ENCODE measurements at regions not wholly inside any gene's neighbourhood (a gene's known extent, or its start where the extent isn't known, plus 50 kb on each side); places are given as distances from the start of the nearest gene placed in this dataset.

GRCh38 chr17:34055606-34056005, 199.5 kb upstream of the CCL2 start:
- 42 to 52% methylated on average over 3 of the region's 3 CpGs for WGBS, 2 donors (ENCODE audit: low coverage in 1 of 2)
- Histone ChIP-seq H3K9me3 (peaks cover 0 to under 1% (median 0%) of the 10 kb centered on the region in 3 donors), H3K4me1 (no peaks in the 10 kb centered on the region), H3K27ac (no peak overlapping the region), H3K4me3 (no peak overlapping the region), H3K27me3 (peaks cover 33% of the 10 kb centered on the region), H3K36me3 (no peaks in the 10 kb centered on the region)
- TF ChIP-seq EP300 (IDR thresholded peaks at IDR 0.05) (no peak), POLR2AphosphoS5 (IDR thresholded peaks at IDR 0.05) (no peak), POLR2A (IDR thresholded peaks at IDR 0.05) (no peak), CTCF (IDR thresholded peaks at IDR 0.05) (no peak)
- no peak for ATAC-seq

- 60 to 80% methylated on average over 3 of the region's 10 CpGs for WGBS, 2 donors (ENCODE audit: low coverage in 1 of 2)
- peaks cover 0 to 9% (median 0%) of the 10 kb centered on the region in 3 donors for H3K9me3 ChIP-seq
- H3K27me3 ChIP-seq = peaks cover 13% of the 10 kb centered on the region
- H3K4me3 ChIP-seq = no peak overlapping the region
- no peaks in the 10 kb centered on the region for H3K36me3 ChIP-seq
- no peak for ATAC-seq
- H3K27ac ChIP-seq = no peak overlapping the region
- TF ChIP-seq CTCF (IDR thresholded peaks at IDR 0.05) = no peak
- no peak for TF ChIP-seq POLR2AphosphoS5 (IDR thresholded peaks at IDR 0.05)
- no peak for TF ChIP-seq POLR2A (IDR thresholded peaks at IDR 0.05)
- no peak for TF ChIP-seq EP300 (IDR thresholded peaks at IDR 0.05)
- no peaks in the 10 kb centered on the region for H3K4me1 ChIP-seq
Observed at GRCh38 chr17:34059423-34060220, 195.5 kb upstream of the CCL2 start.

GRCh38 chr17:34066528-34066927, 188.6 kb upstream of the CCL2 start:
- WGBS, 2 donors (ENCODE audit: low coverage in 1 of 2) = 78% methylated on average over 3 of the region's 3 CpGs; no CpG with 5 or more reads in 1 of the 2 donors
- Histone ChIP-seq H3K9me3 (no peaks in the 10 kb centered on the region), H3K4me3 (no peak overlapping the region), H3K4me1 (no peaks in the 10 kb centered on the region), H3K36me3 (no peaks in the 10 kb centered on the region), H3K27me3 (no peaks in the 10 kb centered on the region), H3K27ac (no peak overlapping the region)
- TF ChIP-seq POLR2AphosphoS5 (IDR thresholded peaks at IDR 0.05) (no peak), CTCF (IDR thresholded peaks at IDR 0.05) (no peak), POLR2A (IDR thresholded peaks at IDR 0.05) (no peak), EP300 (IDR thresholded peaks at IDR 0.05) (no peak)
- no peak for ATAC-seq

- H3K27ac ChIP-seq = no peak overlapping the region
- 94 to 100% methylated on average over 1 to 2 of the region's 2 CpGs for WGBS, 2 donors (ENCODE audit: low coverage in 1 of 2)
- H3K27me3 ChIP-seq = no peaks in the 10 kb centered on the region
- no peaks in the 10 kb centered on the region for H3K4me1 ChIP-seq
- ATAC-seq = no peak
- H3K36me3 ChIP-seq = no peaks in the 10 kb centered on the region
- H3K9me3 ChIP-seq = peaks cover 0 to 3% (median 0%) of the 10 kb centered on the region in 3 donors
- TF ChIP-seq POLR2A (IDR thresholded peaks at IDR 0.05) (no peak), EP300 (IDR thresholded peaks at IDR 0.05) (no peak), CTCF (IDR thresholded peaks at IDR 0.05) (no peak), POLR2AphosphoS5 (IDR thresholded peaks at IDR 0.05) (no peak)
- H3K4me3 ChIP-seq = no peak overlapping the region
Observed at GRCh38 chr17:34067011-34067410, 188.1 kb upstream of the CCL2 start.

- ATAC-seq = no peak
- H3K9me3 ChIP-seq = peaks cover 0 to 5% (median 0%) of the 10 kb centered on the region in 3 donors
- H3K27me3 ChIP-seq = no peaks in the 10 kb centered on the region
- no peaks in the 10 kb centered on the region for H3K4me1 ChIP-seq
- TF ChIP-seq EP300 (IDR thresholded peaks at IDR 0.05) (no peak), POLR2A (IDR thresholded peaks at IDR 0.05) (no peak)
- H3K4me3 ChIP-seq = no peak overlapping the region
- H3K36me3 ChIP-seq = no peaks in the 10 kb centered on the region
- no peak overlapping the region for H3K27ac ChIP-seq
- 71% methylated on average over 1 of the region's 1 CpG for WGBS, 2 donors (ENCODE audit: low coverage in 1 of 2)
Observed at GRCh38 chr17:34068571-34068970, 186.5 kb upstream of the CCL2 start.

All from gastroesophageal sphincter (tissue), 4 donors.